GM23248 (cell line): ENCODE measurements at regions not wholly inside any gene's neighbourhood (a gene's known extent, or its start where the extent isn't known, plus 50 kb on each side); places are given as distances from the start of the nearest gene placed in this dataset.
A peak's percentile ranks its signal among the peaks of the same experiment; 100 is the strongest.

Source experiments
- DNase-seq: peaks from one replicate; pipeline ENCODE4 v3.0.0-alpha.2; 2015
- H2AFZ ChIP-seq: fragments of 200-600 bp; sonication (generic); 2 replicates; pipeline ENCODE4 v1.6.1; 2016; ENCODE audit warnings: antibody characterized with exemption
- H3F3A ChIP-seq: fragments of 200-600 bp; sonication (generic); 2 replicates; pipeline ENCODE4 v1.6.1; 2016; ENCODE audit warnings: mild to moderate bottlenecking, antibody characterized with exemption, mixed run types; ENCODE audit not compliant: insufficient read depth
- H3K27ac ChIP-seq: fragments of 200-600 bp; sonication (generic); 2 replicates; pipeline ENCODE4 v1.5.1; 2016; ENCODE audit warnings: mild to moderate bottlenecking
- H3K27me3 ChIP-seq: fragments of 200-600 bp; sonication (generic); replicated peaks from 2 replicates; pipeline ENCODE4 v1.6.1; 2016; ENCODE audit warnings: mild to moderate bottlenecking; ENCODE audit not compliant: insufficient read depth
- H3K36me3 ChIP-seq: fragments of 200-600 bp; sonication (generic); 2 replicates; pipeline ENCODE4 v1.6.1; 2016; ENCODE audit warnings: low read depth, mild to moderate bottlenecking
- H3K4me1 ChIP-seq: fragments of 200-600 bp; sonication (generic); 2 replicates; pipeline ENCODE4 v1.6.1; 2016; ENCODE audit warnings: mild to moderate bottlenecking; ENCODE audit not compliant: insufficient read depth
- H3K4me2 ChIP-seq: fragments of 200-600 bp; sonication (generic); one replicate; pipeline ENCODE4 v1.6.1; 2016; ENCODE audit warnings: mild to moderate bottlenecking; ENCODE audit not compliant: unreplicated experiment
- H3K4me3 ChIP-seq: fragments of 200-600 bp; sonication (generic); 2 replicates; pipeline ENCODE4 v1.5.1; 2016; ENCODE audit warnings: mild to moderate bottlenecking
- H3K79me2 ChIP-seq: fragments of 200-600 bp; sonication (generic); 2 replicates; pipeline ENCODE4 v1.6.1; 2016; ENCODE audit warnings: mild to moderate bottlenecking; ENCODE audit not compliant: insufficient read depth
- H3K9ac ChIP-seq: fragments of 200-600 bp; sonication (generic); 2 replicates; pipeline ENCODE4 v1.6.1; 2016; ENCODE audit warnings: mild to moderate bottlenecking
- H3K9me2 ChIP-seq: fragments of 200-600 bp; sonication (generic); 2 replicates; pipeline ENCODE4 v1.6.1; 2016; ENCODE audit warnings: mixed run types, mild to moderate bottlenecking, moderate library complexity; ENCODE audit not compliant: insufficient read depth
- H3K9me3 ChIP-seq: fragments of 200-600 bp; sonication (generic); one replicate; pipeline ENCODE4 v1.6.1; 2017; ENCODE audit warnings: low read depth
- H4K20me1 ChIP-seq: fragments of 200-600 bp; sonication (generic); 2 replicates; pipeline ENCODE4 v1.6.0; 2016; ENCODE audit not compliant: insufficient read depth
- EZH2 ChIP-seq: fragments of 200-600 bp; sonication (generic); IDR thresholded peaks from 2 replicates; pipeline ENCODE4 v1.6.1; 2018; ENCODE audit warnings: antibody characterized with exemption, mild to moderate bottlenecking; ENCODE audit not compliant: insufficient read depth, poor library complexity, severe bottlenecking
- EZH2phosphoT487 ChIP-seq: fragments of 200-600 bp; sonication (generic); IDR thresholded peaks from 2 replicates; pipeline ENCODE4 v1.6.1; 2018; ENCODE audit warnings: antibody characterized with exemption, moderate library complexity, mild to moderate bottlenecking, low read depth; ENCODE audit not compliant: insufficient read depth
- WGBS, 2 experiments: methylation state at CpG; one replicate each; pipeline ENCODE4 v1.1.6; 2015 to 2017; ENCODE audit warnings: low lambda C conversion rate in 2 of 2, low coverage in 1 of 2; ENCODE audit errors: missing lambda C conversion rate in 2 of 2; 5-methylcytosine and 5-hydroxymethylcytosine counted together
- in situ Hi-C: fragments of 300-500 bp; cut with MboI; formaldehyde crosslinking; loops from 2 replicates; pipeline ENCODE4 v1.15.0; 2020

- H3K4me3 ChIP-seq: no peak overlapping the region
- TF ChIP-seq EZH2 (no peak), EZH2phosphoT487 (no peak)
- WGBS, 2 experiments: 88 to 91% methylated on average over 23 of the region's 23 CpGs
- H3K9ac ChIP-seq: no peak overlapping the region
- H3K9me2 ChIP-seq: no peaks in the 10 kb centered on the region
- no peak overlapping the region for H3K4me2 ChIP-seq
- H3K27ac ChIP-seq: no peak overlapping the region
- H3K4me1 ChIP-seq: no peaks in the 10 kb centered on the region
- H4K20me1 ChIP-seq: no peaks in the 10 kb centered on the region
- no peaks in the 10 kb centered on the region for H3K9me3 ChIP-seq
- in situ Hi-C loops: no loop called here
- H3K36me3 ChIP-seq: no peaks in the 10 kb centered on the region
- no peaks in the 10 kb centered on the region for H3F3A ChIP-seq
- H3K27me3 ChIP-seq: no peaks in the 10 kb centered on the region
- no peaks in the 10 kb centered on the region for H3K79me2 ChIP-seq
- no peak overlapping the region for H2AFZ ChIP-seq
- peak; percentile 20 for DNase-seq
Measured at GRCh38 chr14:71181215-71182003, 274.1 kb downstream of the PCNX1 start.

DNA sequence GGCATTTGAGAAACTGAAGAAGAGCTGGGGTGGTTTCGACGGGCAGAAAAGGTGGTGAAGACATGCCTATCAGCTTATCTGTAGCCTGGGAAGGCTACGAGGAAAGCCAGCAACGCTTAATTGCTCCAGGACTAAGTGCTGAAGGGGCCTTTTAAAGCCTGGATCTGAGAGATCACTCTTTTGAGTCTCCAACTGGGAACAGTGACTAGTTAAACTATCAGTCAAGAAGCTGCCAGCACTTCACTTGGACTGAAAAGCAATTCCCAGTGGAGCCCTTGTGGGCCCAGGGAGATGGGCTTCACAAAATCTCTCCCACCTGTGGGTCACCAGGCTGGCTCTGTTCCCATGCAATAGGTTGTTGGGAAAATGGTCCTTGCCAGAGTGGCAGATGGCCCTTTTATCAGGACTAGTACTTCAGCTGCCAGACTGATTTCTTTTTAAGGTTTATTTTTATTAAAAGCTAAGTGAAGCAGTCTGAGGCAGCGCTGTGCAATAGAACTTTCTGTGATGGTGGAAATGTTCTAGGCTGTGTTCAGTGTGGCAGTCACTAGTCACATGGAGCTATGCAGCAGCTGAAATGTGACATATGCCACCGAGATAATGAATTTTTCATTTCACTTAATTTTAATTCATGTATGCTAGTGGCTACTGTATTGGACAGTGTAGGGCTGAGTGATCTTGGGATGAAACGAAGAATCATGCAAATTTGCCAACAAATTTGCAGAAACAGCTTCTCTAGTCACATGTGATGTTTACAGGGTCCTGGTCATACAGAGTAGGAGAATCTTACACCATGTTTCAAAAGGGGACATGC, 276.8 kb downstream of the PCNX1 start:
- H3K9ac ChIP-seq: no peak overlapping the region
- no peak overlapping the region for H3K4me2 ChIP-seq
- H3K4me1 ChIP-seq: no peaks in the 10 kb centered on the region
- in situ Hi-C loops: no loop called here
- no peak overlapping the region for H3K4me3 ChIP-seq
- no peaks in the 10 kb centered on the region for H3K27me3 ChIP-seq
- H3K79me2 ChIP-seq: no peaks in the 10 kb centered on the region
- no peaks in the 10 kb centered on the region for H4K20me1 ChIP-seq
- no peak overlapping the region for H3K27ac ChIP-seq
- H2AFZ ChIP-seq: no peak overlapping the region
- WGBS, 2 experiments: 48 to 54% methylated on average over 7 of the region's 7 CpGs
- no peak for TF ChIP-seq EZH2phosphoT487
- TF ChIP-seq EZH2: no peak
- no peak for DNase-seq
- H3K9me2 ChIP-seq: no peaks in the 10 kb centered on the region
- H3F3A ChIP-seq: no peaks in the 10 kb centered on the region
- H3K36me3 ChIP-seq: no peaks in the 10 kb centered on the region
- H3K9me3 ChIP-seq: no peaks in the 10 kb centered on the region

DNA sequence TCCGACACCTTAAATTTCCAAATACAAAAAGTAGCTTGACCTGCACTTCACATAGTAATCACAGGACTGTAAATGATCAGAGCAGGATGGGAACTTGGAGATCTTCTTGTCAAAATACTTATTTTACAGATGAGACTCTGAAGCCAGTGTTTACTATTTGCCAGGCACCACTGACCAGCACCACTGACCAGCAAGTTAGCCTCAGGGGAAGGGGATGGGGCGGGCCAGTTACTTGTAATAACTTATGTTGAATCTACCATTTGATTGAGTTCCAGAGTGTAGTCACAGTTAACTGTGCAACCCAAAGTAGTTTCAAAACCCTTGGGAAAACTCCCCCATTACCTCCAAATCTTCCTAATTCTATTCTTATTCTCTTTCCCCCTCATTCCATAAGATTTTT, 278.4 kb downstream of the PCNX1 start:
- Histone ChIP-seq H3F3A (no peaks in the 10 kb centered on the region), H3K4me3 (no peak overlapping the region), H4K20me1 (no peaks in the 10 kb centered on the region), H3K9me2 (no peaks in the 10 kb centered on the region), H3K9ac (no peak overlapping the region), H3K9me3 (no peaks in the 10 kb centered on the region), H3K36me3 (no peaks in the 10 kb centered on the region), H3K27ac (no peak overlapping the region), H2AFZ (no peak overlapping the region), H3K4me1 (no peaks in the 10 kb centered on the region), H3K27me3 (no peaks in the 10 kb centered on the region), H3K79me2 (no peaks in the 10 kb centered on the region), H3K4me2 (no peak overlapping the region)
- in situ Hi-C loops: no loop called here
- no peak for DNase-seq
- TF ChIP-seq EZH2: no peak
- no peak for TF ChIP-seq EZH2phosphoT487
- 97 to 98% methylated on average over 2 of the region's 2 CpGs for WGBS, 2 experiments

GRCh38 chr14:71187633-71188356, 280.5 kb downstream of the PCNX1 start:
- 64 to 72% methylated on average over 11 of the region's 11 CpGs for WGBS, 2 experiments
- no peaks in the 10 kb centered on the region for H3K4me1 ChIP-seq
- no peak overlapping the region for H3K4me3 ChIP-seq
- H3K9ac ChIP-seq: no peak overlapping the region
- H3K79me2 ChIP-seq: no peaks in the 10 kb centered on the region
- DNase-seq: no peak
- H3F3A ChIP-seq: no peaks in the 10 kb centered on the region
- no peaks in the 10 kb centered on the region for H3K9me2 ChIP-seq
- no peak for TF ChIP-seq EZH2phosphoT487
- no peak for TF ChIP-seq EZH2
- H3K27me3 ChIP-seq: no peaks in the 10 kb centered on the region
- in situ Hi-C loops: no loop called here
- no peak overlapping the region for H2AFZ ChIP-seq
- H3K27ac ChIP-seq: no peak overlapping the region
- no peaks in the 10 kb centered on the region for H3K36me3 ChIP-seq
- H4K20me1 ChIP-seq: no peaks in the 10 kb centered on the region
- H3K4me2 ChIP-seq: no peak overlapping the region
- no peaks in the 10 kb centered on the region for H3K9me3 ChIP-seq
